NCI-H446 (cell line): ENCODE measurements at regions not wholly inside any gene's neighbourhood (a gene's known extent, or its start where the extent isn't known, plus 50 kb on each side); places are given as distances from the start of the nearest gene placed in this dataset.
A peak's percentile ranks its signal among the peaks of the same experiment; 100 is the strongest.

Source experiments
- DNase-seq, 2 experiments: peaks; one replicate each; lab custom pipeline; 2025; lab: John Stamatoyannopoulos, UW

DNA sequence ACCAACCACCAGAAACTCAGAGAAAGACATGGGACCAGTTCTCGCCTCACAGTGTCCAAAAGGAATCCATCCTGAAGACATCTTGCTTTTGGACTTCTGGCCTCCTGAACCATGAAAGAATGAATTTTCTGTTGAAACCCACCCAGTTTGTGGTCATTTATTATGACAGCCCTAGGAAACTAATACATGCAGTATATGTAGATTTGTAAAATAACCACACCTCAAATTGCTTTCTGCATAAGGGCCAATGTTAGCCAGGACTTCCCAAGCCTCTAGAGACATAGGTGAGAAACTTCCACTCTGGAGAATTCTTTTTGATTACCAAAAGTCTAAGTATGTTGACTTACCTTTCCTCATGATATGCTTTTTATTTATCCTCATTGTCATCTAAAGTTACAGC is 210.5 kb upstream of the SP4 start:
- DNase-seq, result no peak

DNA sequence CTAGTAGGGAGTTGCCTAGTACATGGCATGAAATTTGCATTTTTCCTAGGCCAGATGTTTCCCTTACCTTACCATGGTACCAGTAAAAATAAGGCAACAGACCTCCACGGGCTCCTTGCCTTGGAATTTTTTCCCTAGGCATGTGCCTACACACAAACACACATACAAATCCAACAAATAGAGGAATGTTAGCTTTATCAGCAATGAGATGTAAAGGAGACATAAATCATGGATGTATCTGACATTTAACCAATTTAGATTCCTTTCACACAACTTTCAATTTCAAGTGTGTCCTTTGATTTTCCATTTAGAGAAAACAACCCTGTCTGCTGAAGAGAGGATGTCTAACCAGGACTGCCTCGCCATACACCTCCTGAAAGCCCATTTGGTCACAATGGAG is 209.7 kb upstream of the SP4 start:
- DNase-seq, result no peak

DNA sequence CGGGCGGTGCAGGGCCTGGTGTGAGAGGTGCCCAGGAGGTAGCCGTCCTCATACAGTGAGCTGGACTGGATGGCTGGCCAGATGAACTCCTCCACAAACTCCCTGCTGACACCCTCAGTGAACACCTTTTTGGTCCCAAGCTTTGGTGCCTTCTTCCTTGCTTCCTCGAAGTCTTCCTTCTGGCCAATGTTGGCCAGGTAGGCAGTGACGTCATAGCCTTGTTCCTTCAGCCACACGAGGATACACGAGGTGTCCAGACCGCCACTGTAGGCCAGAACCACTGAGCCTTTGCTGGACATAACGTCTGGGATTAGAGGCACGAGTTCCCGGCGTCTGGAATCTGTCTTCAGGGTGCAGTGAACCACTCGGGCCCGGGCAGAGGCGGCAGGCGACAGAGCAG is 206.8 kb upstream of the SP4 start:
- no peak for DNase-seq

DNA sequence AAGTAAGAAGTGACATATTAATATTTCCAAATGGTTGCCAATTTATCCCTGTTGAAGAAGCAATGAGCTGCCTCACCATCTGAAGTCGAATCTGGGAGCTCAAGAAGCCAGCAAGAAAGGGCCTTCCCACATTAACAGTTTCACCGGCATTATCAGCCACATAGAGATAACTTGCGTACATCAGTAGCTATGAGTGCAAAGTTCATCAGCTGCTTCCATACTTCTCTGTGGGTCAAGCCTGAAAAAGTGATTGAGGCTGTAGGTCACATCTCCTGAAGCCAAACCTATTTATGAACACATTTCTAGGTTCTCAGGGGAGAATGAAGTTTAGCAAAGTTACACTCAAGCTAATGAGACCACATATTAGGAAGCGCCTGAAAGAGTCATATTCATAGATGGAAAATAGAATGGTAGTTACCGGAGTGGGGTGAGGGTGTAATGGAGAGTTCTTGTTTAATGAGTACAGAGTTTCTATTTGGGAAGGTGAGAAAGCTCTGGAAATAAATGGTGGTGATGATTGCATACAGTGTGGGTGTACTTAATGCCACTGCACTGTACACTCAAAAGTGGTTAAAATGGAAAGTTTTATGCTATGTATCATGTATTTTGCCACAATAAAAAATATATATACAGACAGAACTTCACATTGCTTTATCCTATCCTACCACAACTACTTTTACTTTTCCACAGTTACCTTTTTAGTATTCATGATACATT is 189.3 kb upstream of the SP4 start:
- DNase-seq, result no peak

DNA sequence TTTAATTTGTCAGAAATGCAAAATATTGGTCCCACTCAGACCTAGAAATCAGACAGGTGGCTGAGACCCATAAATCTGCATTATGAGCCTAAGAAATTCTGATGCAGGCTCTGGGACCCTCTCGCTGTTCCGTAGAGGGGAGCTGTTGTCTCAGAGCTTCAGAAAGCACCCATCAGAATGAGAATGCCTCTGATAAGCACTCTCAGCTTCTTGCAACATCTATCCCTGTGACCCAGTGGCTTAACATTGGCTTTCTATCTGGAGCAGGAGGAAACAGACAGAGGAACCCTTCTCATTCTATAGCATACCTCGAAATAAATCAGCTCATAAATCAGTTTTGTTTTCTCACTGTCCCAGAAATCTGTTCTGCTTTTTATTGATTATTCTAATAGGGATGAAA is 184.6 kb upstream of the SP4 start:
- DNase-seq, result no peak

DNA sequence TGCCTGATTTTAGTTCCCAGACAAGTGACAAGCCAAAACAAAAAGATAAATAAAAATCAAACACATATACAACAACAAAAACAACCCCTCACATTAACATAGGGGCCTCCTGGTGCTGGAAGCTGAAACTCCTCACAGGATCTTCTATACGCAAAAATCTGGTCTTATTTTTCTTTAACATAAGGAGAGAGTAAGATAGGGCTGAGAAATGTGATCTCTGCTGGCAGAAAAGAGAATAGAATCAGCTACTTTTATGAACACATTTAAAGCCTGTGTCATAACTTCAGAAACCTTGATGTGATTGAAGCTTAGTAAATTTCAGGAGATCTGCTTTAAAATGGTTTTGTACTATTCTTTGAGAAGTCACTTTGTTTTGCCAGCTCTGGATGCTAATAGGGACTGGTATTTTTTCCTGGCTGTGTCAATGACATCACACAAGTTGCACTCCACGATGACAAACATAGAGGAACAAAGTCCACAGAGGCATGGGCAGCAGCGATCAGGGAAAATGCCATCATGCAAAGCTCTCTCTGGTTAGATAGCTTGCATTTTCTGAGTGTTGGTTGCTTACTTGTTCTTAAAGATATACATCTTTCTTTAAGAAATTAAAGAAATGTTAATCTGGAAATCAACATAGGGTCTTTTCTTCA is 176.6 kb upstream of the SP4 start:
- no peak for DNase-seq

DNA sequence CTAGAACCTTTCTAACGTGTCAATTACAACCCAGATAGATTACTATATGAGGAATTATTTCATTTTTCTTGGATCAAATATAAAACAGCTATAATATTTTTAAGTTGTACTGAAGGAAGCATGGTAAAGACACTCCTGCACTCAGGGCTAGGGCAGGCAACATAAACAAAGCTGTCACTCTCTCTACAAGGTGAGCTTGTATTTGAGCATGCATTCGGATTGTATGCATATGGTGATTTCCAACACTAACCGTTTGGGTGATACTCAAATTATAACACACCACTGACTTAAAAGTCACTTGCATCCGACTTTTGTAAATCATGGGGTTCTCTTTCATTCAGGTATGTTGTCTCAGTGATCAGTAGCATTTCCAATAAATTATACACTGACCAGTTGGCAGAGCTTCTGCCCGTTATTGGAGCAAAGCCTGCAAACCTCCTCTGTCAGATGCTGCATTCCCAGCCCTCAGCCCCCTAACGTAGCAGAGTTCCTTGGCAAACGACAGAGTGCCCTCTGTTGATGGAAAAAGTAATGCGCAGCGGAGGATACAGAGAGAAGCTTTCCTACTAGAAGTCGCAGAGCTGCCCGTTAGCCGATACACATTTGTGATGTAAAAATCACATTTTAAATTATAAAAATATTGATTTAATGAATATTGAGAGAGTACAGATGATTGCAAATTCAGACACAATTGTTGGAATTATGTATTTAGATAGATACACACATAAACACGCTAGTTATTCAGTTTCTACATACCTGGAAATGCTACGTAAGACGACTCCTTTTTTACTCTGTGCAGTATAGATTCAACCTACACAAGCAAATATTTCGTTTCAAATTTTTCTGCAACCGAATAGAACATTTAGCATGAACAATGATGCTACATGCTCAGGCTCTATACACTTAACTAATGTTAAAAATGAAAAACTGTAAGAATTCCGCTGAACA is 173.9 kb upstream of the SP4 start:
- peak; percentile 27 to 77 for DNase-seq

DNA sequence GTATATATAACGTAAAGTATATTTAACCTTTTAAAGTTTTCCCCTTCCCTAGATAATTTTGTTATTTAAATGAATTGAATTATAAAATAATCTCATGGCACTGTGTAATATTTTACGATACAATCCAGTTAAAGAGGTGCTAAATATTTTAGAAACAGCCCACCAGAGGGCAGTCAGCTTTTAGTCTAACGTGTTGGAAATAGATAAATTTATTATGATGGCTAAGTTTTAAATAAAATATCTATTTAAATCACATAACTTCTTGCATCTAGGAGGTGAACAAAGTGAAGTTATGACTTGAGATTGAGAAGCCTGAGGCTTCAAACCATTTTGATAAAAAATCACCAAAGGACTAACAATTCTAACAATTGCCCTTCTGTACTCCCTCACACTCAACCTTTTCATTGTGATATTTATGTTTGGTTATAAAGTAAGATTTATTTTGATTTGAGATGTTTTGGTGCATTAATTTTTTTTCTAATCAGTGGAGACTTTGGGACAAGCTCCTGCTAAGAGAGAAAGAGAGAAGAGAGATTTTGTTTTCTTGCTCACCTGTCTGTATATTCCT is 171.5 kb upstream of the SP4 start:
- DNase-seq, result peak; percentile 8 to 34

DNA sequence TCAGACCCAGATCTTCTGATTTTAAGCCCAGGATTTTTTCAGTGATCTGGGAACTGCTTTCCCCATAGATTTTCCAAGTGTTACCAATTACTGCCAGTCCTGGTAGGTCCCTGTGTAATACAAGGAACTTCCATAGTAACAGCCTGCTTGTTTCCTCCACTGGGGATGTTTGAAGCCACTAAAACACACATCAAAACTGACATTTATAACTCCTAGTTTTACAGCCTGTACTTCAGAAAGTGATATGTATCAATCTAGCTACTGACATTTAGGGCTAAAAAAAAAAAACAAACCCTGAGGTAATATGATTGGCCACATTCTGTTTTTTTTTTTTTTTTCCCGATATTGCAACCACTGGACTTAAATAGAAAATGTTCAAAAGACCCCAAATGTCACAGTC is 166.9 kb upstream of the SP4 start:
- DNase-seq, result no peak

DNA sequence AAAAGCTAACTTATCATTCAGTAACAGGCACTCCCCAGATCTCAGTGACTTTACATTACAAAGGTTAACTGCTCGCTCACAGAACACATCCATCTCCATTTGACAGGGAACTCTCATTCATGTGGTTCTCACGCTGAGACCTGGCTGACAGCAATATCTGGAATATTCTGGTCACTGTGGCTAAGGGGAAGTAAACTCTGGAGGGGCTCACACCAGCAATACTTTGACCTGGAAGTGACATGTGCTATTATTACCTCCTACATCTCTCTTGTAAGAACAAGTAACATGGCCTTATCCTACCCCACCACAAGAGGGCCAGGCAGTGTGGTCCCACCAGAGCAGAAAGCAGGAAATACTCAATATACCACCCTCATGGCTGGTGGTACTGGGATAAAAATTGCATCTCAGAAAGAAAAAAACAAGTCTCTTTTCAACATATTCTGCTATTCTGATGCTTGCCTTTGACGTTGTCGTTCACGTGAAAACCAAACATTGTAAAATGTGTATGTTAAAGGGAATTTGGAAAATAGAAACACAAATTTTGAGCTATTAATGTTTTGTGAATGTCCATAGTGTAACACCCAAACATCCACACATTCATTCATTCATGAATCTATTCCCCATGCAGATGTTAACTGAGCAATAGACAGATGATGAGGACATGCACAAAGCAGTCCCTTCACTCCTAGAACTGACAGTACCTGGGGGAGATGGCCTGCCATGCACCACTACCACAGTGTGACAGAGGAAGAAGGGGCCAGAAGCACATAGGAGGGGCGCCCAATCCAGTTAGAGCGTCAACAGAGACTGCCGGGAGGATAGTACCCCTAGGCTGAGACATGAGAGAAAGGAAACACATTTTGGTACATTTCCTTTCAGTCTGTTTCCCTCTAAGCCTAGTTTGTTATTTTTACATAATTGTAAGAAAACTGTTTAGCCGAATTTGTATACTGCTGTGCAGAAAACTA is 166.0 kb upstream of the SP4 start:
- peak in 1 of 2 experiments; percentile 44 for DNase-seq

DNA sequence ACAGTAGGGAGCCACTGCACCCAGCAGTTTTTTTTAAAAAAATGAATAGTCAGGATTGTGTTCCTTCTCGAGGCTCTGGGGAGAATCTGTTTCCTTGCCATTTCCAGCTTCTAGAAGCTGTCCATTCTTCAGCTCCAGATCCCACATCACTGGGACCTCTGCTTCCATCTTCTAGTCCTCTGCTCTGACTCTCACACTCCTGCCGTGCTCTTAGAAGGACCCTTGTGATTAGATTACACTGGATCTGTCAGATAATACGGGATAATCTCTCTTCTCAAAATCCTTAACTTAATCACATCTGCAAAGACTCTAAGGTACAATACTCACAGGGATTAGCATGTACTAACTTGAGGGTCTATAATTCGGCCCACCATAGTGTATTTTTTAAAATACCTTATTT is 158.9 kb upstream of the SP4 start:
- no peak for DNase-seq

DNA sequence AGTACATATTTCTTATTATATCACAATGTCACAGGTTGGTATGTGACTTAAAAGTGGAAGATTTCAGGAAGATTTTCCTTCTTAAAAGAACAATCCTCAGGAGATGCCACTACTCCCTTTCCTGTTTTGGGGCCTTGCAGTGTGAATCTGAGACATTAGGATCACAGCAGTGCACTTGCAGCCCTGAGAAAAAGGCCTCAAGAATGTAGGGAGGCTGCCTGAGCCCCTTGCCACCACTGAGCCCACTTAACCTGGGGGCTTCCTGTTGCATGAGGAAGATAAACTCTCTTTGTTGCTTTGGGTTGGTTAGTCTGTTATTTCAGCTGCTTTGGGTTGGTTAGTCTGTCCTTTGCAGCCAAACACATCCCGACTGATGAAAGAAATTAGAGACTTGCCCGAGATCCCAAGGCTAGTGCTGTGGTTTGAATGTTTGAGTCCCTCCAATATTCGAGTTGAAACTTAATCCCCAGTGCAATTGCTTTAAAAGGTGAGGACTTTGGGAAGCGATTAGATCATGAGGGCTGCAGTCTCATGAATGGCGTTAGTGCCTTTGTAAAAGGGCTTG is 151.3 kb upstream of the SP4 start:
- no peak for DNase-seq

DNA sequence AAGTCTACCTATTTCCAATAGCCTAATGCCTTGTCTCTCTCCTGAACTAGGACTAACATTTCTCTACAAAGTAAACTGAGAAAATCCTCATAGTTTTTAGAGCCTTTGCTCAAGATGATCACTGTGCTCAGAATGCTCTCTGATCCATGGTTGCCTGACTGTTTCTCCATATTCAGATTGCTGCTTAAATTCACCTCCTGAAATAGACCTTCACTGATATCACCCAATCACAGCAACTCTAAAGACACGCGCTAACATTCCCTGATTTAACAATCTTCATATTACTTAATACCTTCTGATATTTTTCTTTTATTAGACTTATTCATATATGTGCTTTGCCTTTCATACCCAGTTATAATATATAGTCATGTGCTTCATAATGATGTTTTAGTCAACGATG is 148.9 kb upstream of the SP4 start:
- DNase-seq, result no peak

DNA sequence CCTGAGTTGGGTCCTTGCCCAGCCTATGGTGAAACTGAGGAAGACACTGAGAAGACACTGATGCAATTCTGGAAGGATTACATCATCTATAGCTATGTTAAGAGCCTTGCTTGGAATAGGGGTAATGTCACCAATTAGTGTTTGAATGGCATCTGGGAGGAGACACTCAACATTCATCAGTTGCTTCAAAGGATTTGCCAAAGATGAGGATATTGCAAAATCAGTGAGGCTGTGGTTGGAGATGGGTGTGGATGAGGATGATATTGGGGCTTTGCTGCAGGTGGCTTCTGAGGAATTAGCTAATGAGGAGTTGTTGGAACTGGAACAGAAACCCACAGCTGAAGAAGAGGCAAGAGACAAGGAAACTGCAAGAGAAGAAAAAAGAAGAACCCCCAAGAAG is 146.7 kb upstream of the SP4 start:
- DNase-seq, result no peak

DNA sequence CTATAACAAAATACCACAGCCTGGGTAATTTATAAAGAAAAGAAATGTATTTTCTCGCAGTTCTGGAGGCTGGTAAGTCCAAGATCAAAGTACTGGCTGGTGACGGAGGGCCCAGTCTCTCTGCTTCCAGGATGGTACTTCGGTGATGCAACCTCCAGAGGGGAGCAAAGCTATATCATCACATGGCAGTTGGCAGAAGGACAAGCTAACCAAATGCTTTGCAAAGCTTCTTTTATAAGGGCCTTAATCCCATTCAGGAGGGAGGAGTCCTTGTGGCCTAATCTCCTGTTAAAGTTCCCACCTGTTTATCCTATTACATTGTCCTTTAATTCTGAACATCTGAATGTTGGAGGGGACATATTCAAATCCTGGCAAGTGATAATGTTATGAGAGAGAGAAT is 134.1 kb upstream of the SP4 start:
- DNase-seq, result no peak

DNA sequence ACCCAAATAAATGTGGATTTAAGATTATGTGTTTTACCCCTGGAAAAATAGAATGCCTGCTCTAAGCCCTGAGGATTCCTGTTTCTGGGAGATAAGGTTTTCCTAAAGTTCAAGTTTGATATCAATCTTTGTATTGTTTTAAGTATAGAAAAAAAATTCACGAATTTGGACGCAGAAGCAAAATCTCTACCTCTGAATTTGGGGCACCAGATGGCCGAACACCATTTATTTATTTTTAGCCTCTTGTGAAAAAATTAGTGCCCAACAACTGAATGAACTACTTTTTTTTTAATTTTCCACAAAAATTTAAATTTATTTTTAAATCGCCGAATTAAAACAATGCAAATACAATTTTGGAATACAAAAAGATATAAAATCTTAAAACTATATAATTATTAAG is 128.1 kb upstream of the SP4 start:
- DNase-seq, result no peak

DNA sequence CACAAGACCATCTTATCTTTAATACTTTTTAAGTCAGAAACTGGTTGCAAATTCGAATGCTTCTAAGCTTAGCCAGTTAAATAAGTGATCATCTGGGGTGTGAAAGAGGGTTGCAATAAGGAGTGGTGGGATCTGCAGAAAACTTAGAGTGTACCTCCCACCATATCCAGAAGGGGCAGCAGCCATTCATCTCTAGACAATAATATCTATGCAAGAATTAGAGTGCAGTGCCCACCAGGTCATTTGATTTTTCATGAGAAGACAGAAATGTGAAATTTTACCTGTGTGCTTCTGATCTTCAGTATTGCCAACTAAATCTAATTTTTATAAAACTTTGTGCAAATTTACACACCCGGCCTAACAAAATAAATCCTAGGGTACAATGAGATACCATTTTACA is 127.2 kb upstream of the SP4 start:
- DNase-seq, result no peak

DNA sequence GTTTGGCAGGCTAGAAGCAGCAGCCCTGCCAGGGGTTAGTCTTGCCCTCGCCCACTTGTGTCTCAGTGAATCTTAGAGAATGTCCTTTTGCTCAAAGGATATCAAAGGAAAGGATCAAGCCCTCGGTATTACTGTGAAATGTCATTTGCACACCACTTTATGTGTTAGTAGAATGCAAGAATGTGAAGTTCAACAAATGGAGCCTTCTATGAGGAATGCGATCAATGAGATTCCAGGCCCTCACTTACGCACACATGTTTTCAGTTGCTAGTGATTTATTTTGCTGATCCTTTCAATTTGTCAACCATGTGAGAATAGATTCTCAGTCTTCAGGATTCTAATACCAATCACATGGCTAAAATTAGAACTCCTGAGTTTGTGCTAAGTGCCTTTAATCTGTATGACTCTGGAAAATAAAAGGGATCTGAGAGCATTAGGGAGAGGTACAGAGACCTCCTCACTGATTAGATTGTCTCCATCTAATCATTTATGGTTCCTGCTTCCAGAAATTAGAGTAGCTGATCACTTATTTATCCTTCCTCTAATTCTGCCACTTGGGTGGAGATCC is 123.0 kb upstream of the SP4 start:
- DNase-seq, result no peak

DNA sequence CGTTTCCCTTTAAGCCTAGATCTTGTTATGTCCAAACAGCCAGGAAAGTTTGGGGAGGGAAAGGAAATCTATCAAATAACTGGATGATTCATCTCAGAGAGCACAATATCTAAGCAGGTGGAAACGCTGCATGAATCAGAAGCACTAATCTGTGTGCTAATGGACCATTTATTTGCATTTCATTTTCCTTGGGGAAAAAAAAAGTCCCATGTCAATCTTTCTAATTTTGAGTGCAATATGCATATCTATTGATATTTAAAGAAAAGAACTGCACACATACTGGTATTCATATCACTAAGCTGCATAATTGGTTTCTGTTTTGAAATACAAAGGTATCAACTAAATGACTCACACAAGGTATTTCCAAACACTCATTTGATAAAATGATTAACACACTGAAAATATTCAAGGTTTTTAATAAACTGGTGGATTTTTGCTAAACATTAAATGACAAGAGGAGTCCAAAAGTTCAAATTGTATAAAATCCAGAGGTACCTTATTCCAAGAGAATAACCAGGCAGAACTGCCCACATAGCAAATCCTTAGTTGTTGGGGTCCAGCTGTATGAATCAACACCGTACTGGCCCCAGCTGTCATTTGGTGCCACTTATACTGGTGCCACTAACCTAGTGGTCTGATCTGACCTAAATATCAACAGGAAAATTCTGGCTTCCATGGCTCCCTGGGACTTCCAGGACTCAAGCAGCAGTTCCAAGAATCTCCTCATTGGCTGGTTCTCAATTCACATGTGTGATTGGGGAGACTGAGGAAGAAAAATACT is 122.2 kb upstream of the SP4 start:
- DNase-seq, result no peak

DNA sequence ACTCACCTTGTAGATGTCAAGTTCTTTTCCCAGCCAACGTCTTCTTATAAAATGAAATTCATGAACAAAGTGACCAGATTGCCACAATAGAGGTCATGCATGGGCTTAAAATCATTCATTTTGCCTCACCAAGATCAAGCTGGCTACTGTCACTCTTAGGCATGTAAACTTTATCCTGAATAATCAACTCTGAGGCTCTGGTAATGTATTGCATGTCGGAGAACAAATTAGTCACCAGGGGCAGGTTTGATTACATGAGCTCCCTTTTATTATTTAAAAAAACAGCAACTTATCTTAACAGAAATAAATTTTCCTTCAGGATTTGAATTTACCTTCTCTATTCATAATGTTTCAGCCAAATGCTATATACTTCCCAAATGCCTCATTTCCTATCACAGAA is 112.9 kb upstream of the SP4 start:
- DNase-seq, result no peak
